Medulla oblongata (tissue), 1 donor: ENCODE measurements at regions not wholly inside any gene's neighbourhood (a gene's known extent, or its start where the extent isn't known, plus 50 kb on each side); places are given as distances from the start of the nearest gene placed in this dataset.

Experiments used
- DNase-seq: peaks from one replicate; pipeline ENCODE4 v3.0.0-alpha.2; 2015; ENCODE audit errors: extremely low spot score

- no peak for DNase-seq
Measured at GRCh38 chr10:2950546-2950945, 116.8 kb upstream of the PFKP start.

- no peak for DNase-seq
Measured at GRCh38 chr10:2949948-2950354, 117.4 kb upstream of the PFKP start.

- no peak for DNase-seq
Measured at GRCh38 chr10:2949221-2949947, 118.0 kb upstream of the PFKP start.

GRCh38 chr10:2948127-2948854, 119.1 kb upstream of the PFKP start:
- DNase-seq = no peak

- no peak for DNase-seq
Measured at GRCh38 chr10:2944788-2945187, 122.6 kb upstream of the PFKP start.

GRCh38 chr10:2943932-2944614, 123.3 kb upstream of the PFKP start:
- no peak for DNase-seq

- DNase-seq = no peak
Measured at GRCh38 chr10:2942938-2943337, 124.4 kb upstream of the PFKP start.

GRCh38 chr10:2938869-2939268, 128.5 kb upstream of the PFKP start:
- DNase-seq = no peak

- DNase-seq = no peak
Measured at GRCh38 chr10:2936816-2937215, 130.5 kb upstream of the PFKP start.

- no peak for DNase-seq
Measured at GRCh38 chr10:2935647-2936386, 131.5 kb upstream of the PFKP start.

GRCh38 chr10:2933924-2934323, 133.4 kb upstream of the PFKP start:
- DNase-seq = peak; percentile 30

- no peak for DNase-seq
Measured at GRCh38 chr10:2933519-2933918, 133.8 kb upstream of the PFKP start.

GRCh38 chr10:2933071-2933470, 134.3 kb upstream of the PFKP start:
- peak; percentile 51 for DNase-seq

- DNase-seq = no peak
Measured at GRCh38 chr10:2929480-2930258, 137.7 kb upstream of the PFKP start.

- DNase-seq = peak; percentile 86
Measured at GRCh38 chr10:2927958-2928840, 139.1 kb upstream of the PFKP start.

- no peak for DNase-seq
Measured at GRCh38 chr10:2926918-2927660, 140.3 kb upstream of the PFKP start.

- peak; percentile 55 for DNase-seq
Measured at GRCh38 chr10:2925631-2926030, 141.7 kb upstream of the PFKP start.

GRCh38 chr10:2924431-2924830, 142.9 kb upstream of the PFKP start:
- DNase-seq = no peak

- no peak for DNase-seq
Measured at GRCh38 chr10:2921956-2922680, 145.2 kb upstream of the PFKP start.
